CD4-positive, alpha-beta T cell treated with Interleukin-6 for 4 hours (primary cell): ENCODE measurements at regions not wholly inside any gene's neighbourhood (a gene's known extent, or its start where the extent isn't known, plus 50 kb on each side); places are given as distances from the start of the nearest gene placed in this dataset.

ENCODE experiments used
- DNase-seq: peaks from one replicate; pipeline ENCODE4 v3.0.0-alpha.2; 2020; ENCODE audit warnings: mixed read lengths

- no peak for DNase-seq
Observed at GRCh38 chr7:39891894-39892293, 58.2 kb upstream of the CDK13 start.

- DNase-seq: no peak
Observed at GRCh38 chr7:39892361-39892760, 57.7 kb upstream of the CDK13 start.

- no peak for DNase-seq
Observed at GRCh38 chr7:39894904-39895303, 55.2 kb upstream of the CDK13 start.

- no peak for DNase-seq
Observed at GRCh38 chr7:39896840-39897239, 53.2 kb upstream of the CDK13 start.

- no peak for DNase-seq
Observed at GRCh38 chr7:39898867-39899266, 51.2 kb upstream of the CDK13 start.
